Forelimb muscle (tissue), 1 donor: ENCODE measurements at regions not wholly inside any gene's neighbourhood (a gene's known extent, or its start where the extent isn't known, plus 50 kb on each side); places are given as distances from the start of the nearest gene placed in this dataset.
"Not testable (repeated sequence)": the region's sequence is repeated elsewhere in the genome, so short reads cannot be mapped to it uniquely, and the experiment has no call there.

ENCODE experiments used
- DNase-seq: peaks from one replicate; pipeline ENCODE4 v3.0.0-alpha.2; 2013; ENCODE audit warnings: low read depth

GRCh38 chr1:221573756-221574155 lies 168.1 kb downstream of the DUSP10 start:
- no peak for DNase-seq

GRCh38 chr1:221574529-221574928 lies 167.4 kb downstream of the DUSP10 start:
- no peak for DNase-seq

- no peak for DNase-seq
Observed at GRCh38 chr1:221575605-221576004, 166.3 kb downstream of the DUSP10 start.

GRCh38 chr1:221576268-221576667 lies 165.6 kb downstream of the DUSP10 start:
- no peak for DNase-seq

- DNase-seq = no peak
Observed at GRCh38 chr1:221583465-221583864, 158.4 kb downstream of the DUSP10 start.

GRCh38 chr1:221587013-221587412 lies 154.9 kb downstream of the DUSP10 start:
- DNase-seq = not testable (repeated sequence)

- not testable (repeated sequence) for DNase-seq
Observed at GRCh38 chr1:221591250-221591649, 150.6 kb downstream of the DUSP10 start.

- DNase-seq = peak; percentile 28
Observed at GRCh38 chr1:221594576-221594975, 147.3 kb downstream of the DUSP10 start.

- DNase-seq = no peak
Observed at GRCh38 chr1:221598122-221598521, 143.8 kb downstream of the DUSP10 start.

GRCh38 chr1:221601166-221601565 lies 140.7 kb downstream of the DUSP10 start:
- no peak for DNase-seq

GRCh38 chr1:221602830-221603229 lies 139.1 kb downstream of the DUSP10 start:
- no peak for DNase-seq

GRCh38 chr1:221604390-221604789 lies 137.5 kb downstream of the DUSP10 start:
- DNase-seq = not testable (repeated sequence)

- DNase-seq = no peak
Observed at GRCh38 chr1:221604948-221605347, 136.9 kb downstream of the DUSP10 start.

GRCh38 chr1:221605569-221605968 lies 136.3 kb downstream of the DUSP10 start:
- no peak for DNase-seq

- DNase-seq = no peak
Observed at GRCh38 chr1:221606256-221606655, 135.6 kb downstream of the DUSP10 start.

- no peak for DNase-seq
Observed at GRCh38 chr1:221608835-221609320, 133.0 kb downstream of the DUSP10 start.

GRCh38 chr1:221611656-221612046 lies 130.2 kb downstream of the DUSP10 start:
- no peak for DNase-seq

- DNase-seq = peak; percentile 31
Observed at GRCh38 chr1:221612047-221612777, 129.7 kb downstream of the DUSP10 start.

- no peak for DNase-seq
Observed at GRCh38 chr1:221620437-221621384, 121.2 kb downstream of the DUSP10 start.

- no peak for DNase-seq
Observed at GRCh38 chr1:221621683-221622082, 120.2 kb downstream of the DUSP10 start.

- DNase-seq = no peak
Observed at GRCh38 chr1:221622389-221622788, 119.5 kb downstream of the DUSP10 start.

GRCh38 chr1:221625026-221625425 lies 116.9 kb downstream of the DUSP10 start:
- DNase-seq = no peak

- no peak for DNase-seq
Observed at GRCh38 chr1:221626041-221626440, 115.8 kb downstream of the DUSP10 start.
